GM10248 (cell line): ENCODE measurements at regions not wholly inside any gene's neighbourhood (a gene's known extent, or its start where the extent isn't known, plus 50 kb on each side); places are given as distances from the start of the nearest gene placed in this dataset.
"Not testable (repeated sequence)": the region's sequence is repeated elsewhere in the genome, so short reads cannot be mapped to it uniquely, and the experiment has no call there.

Experiments used
- CTCF ChIA-PET: fragments of 300-600 bp; sonication (Branson Sonifier 250); formaldehyde crosslinking; extraction: SDS; loops from one replicate; lab custom pipeline; 2021; ENCODE audit warnings: antibody characterized with exemption; lab: Yijun Ruan, JAX
- POLR2A ChIA-PET: fragments of 350-650 bp; sonication (Branson Sonifier 250); formaldehyde crosslinking; extraction: SDS; loops from one replicate; lab custom pipeline; 2020; ENCODE audit warnings: antibody characterized with exemption; lab: Yijun Ruan, JAX
- DNase-seq: peaks from one replicate; pipeline ENCODE4 v3.0.0; 2012; ENCODE audit errors: extremely low spot score
- CTCF ChIP-seq: IDR thresholded peaks from 2 replicates; pipeline ENCODE4 v1.5.1; 2012; ENCODE audit warnings: mild to moderate bottlenecking, low read depth; ENCODE audit errors: extremely low read depth, missing control alignments, control extremely low read depth

GRCh38 chr6:102848210-102848609 lies 1454.7 kb downstream of the GRIK2 start:
- POLR2A ChIA-PET, result no interaction called here
- CTCF ChIA-PET, result no interaction called here
- DNase-seq, result no peak
- TF ChIP-seq CTCF, result no peak

GRCh38 chr6:102841060-102841459 lies 1447.6 kb downstream of the GRIK2 start:
- ChIA-PET CTCF (no interaction called here), POLR2A (no interaction called here)
- no peak for DNase-seq
- no peak for TF ChIP-seq CTCF

- no peak for TF ChIP-seq CTCF
- no peak for DNase-seq
- CTCF ChIA-PET, result no interaction called here
- POLR2A ChIA-PET, result no interaction called here
Observed at GRCh38 chr6:102832021-102832420, 1438.5 kb downstream of the GRIK2 start.

GRCh38 chr6:102820098-102820497 lies 1426.6 kb downstream of the GRIK2 start:
- no peak for TF ChIP-seq CTCF
- ChIA-PET CTCF (no interaction called here), POLR2A (no interaction called here)
- no peak for DNase-seq

GRCh38 chr6:102815207-102815606 lies 1421.7 kb downstream of the GRIK2 start:
- ChIA-PET POLR2A (no interaction called here), CTCF (no interaction called here)
- TF ChIP-seq CTCF, result no peak
- no peak for DNase-seq

- DNase-seq, result no peak
- CTCF ChIA-PET, result no interaction called here
- no peak for TF ChIP-seq CTCF
- POLR2A ChIA-PET, result no interaction called here
Observed at GRCh38 chr6:102813489-102814275, 1420.2 kb downstream of the GRIK2 start.

- POLR2A ChIA-PET, result no interaction called here
- CTCF ChIA-PET, result no interaction called here
- no peak for TF ChIP-seq CTCF
- no peak for DNase-seq
Observed at GRCh38 chr6:102812242-102812641, 1418.7 kb downstream of the GRIK2 start.

- CTCF ChIA-PET, result interaction anchor here (1.0 to 1.4 kb wide), 2 partner anchors 8 to 9 kb away, joined by 3 to 5 read pairs; no protein-coding TSS in a partner anchor
- not testable (repeated sequence) for DNase-seq
- POLR2A ChIA-PET, result interaction anchor here (0.8 kb wide), 1 partner anchor 35 kb away, joined by 3 read pairs; no protein-coding TSS in a partner anchor
Observed at GRCh38 chr6:102808944-102809505, 1415.5 kb downstream of the GRIK2 start.
